ENCODE measurements at regions not wholly inside any gene's neighbourhood (a gene's known extent, or its start where the extent isn't known, plus 50 kb on each side); places are given as distances from the start of the nearest gene placed in this dataset.

GRCh38 chr14:71712478-71712877 is 219.8 kb upstream of the RGS6 start:
- intact Hi-C loops (cut with micrococcal nuclease; ENCODE audit: unreplicated experiment): no loop called here
- H2AFZ ChIP-seq (ENCODE audit: low read length): no peak overlapping the region
- no peak overlapping the region for H3K27ac ChIP-seq (ENCODE audit: low read depth, low read length, poor library complexity, severe bottlenecking)
- no peak for TF ChIP-seq EZH2phosphoT487 (IDR thresholded peaks at IDR 0.05; ENCODE audit: borderline replicate concordance, low read depth, low read length)
- no peak for TF ChIP-seq CTCF (conservative IDR thresholded peaks at IDR 0.05; ENCODE audit: low read length)
- no peaks in the 10 kb centered on the region for H3K4me1 ChIP-seq (ENCODE audit: insufficient read depth, low read length, poor library complexity, severe bottlenecking)
- H3K4me3 ChIP-seq (ENCODE audit: low read depth, low read length, poor library complexity, severe bottlenecking): no peak overlapping the region
- no peaks in the 10 kb centered on the region for H3K9me3 ChIP-seq (ENCODE audit: low read length)
- POLR2A ChIA-PET: interaction anchor here (0.6 kb wide), 1 partner anchor 413 kb away, joined by 3 read pairs; no protein-coding TSS in a partner anchor
- CTCF ChIA-PET (ENCODE audit: unreplicated experiment): no interaction called here
- H3K79me2 ChIP-seq (ENCODE audit: insufficient read depth, low read depth, low read length): no peaks in the 10 kb centered on the region
- no peak for DNase-seq (ENCODE audit: low spot score)
- no TSS peak for BruUV-seq (replicated peaks)
- peaks cover 37% of the 10 kb centered on the region for H3K36me3 ChIP-seq (ENCODE audit: insufficient read depth, low read length)
- no peaks in the 10 kb centered on the region for H3K9me2 ChIP-seq (ENCODE audit: insufficient read depth, low read length)
- no peaks in the 10 kb centered on the region for H4K20me1 ChIP-seq (ENCODE audit: insufficient read depth, low read length)
- no peak overlapping the region for H3K4me2 ChIP-seq (ENCODE audit: low read length)

- TF ChIP-seq CTCF (conservative IDR thresholded peaks at IDR 0.05; ENCODE audit: low read length) (no peak), EZH2phosphoT487 (IDR thresholded peaks at IDR 0.05; ENCODE audit: borderline replicate concordance, low read depth, low read length) (no peak)
- H3K36me3 ChIP-seq (ENCODE audit: insufficient read depth, low read length): peaks cover 40% of the 10 kb centered on the region
- ChIA-PET POLR2A (no interaction called here), CTCF (ENCODE audit: unreplicated experiment) (no interaction called here)
- no peaks in the 10 kb centered on the region for H3K4me1 ChIP-seq (ENCODE audit: insufficient read depth, low read length, poor library complexity, severe bottlenecking)
- no peaks in the 10 kb centered on the region for H3K9me3 ChIP-seq (ENCODE audit: low read length)
- no peak overlapping the region for H2AFZ ChIP-seq (ENCODE audit: low read length)
- H3K9me2 ChIP-seq (ENCODE audit: insufficient read depth, low read length): no peaks in the 10 kb centered on the region
- no peak overlapping the region for H3K27ac ChIP-seq (ENCODE audit: low read depth, low read length, poor library complexity, severe bottlenecking)
- intact Hi-C loops (cut with micrococcal nuclease; ENCODE audit: unreplicated experiment): no loop called here
- H3K4me2 ChIP-seq (ENCODE audit: low read length): no peak overlapping the region
- BruUV-seq (replicated peaks): no TSS peak
- H4K20me1 ChIP-seq (ENCODE audit: insufficient read depth, low read length): no peaks in the 10 kb centered on the region
- H3K79me2 ChIP-seq (ENCODE audit: insufficient read depth, low read depth, low read length): no peaks in the 10 kb centered on the region
- no peak for DNase-seq (ENCODE audit: low spot score)
- H3K4me3 ChIP-seq (ENCODE audit: low read depth, low read length, poor library complexity, severe bottlenecking): no peak overlapping the region
Observed at GRCh38 chr14:71713016-71713415, 219.2 kb upstream of the RGS6 start.

GRCh38 chr14:71713451-71713850 is 218.8 kb upstream of the RGS6 start:
- no peak for DNase-seq (ENCODE audit: low spot score)
- H3K27ac ChIP-seq (ENCODE audit: low read depth, low read length, poor library complexity, severe bottlenecking): no peak overlapping the region
- no peak overlapping the region for H2AFZ ChIP-seq (ENCODE audit: low read length)
- H4K20me1 ChIP-seq (ENCODE audit: insufficient read depth, low read length): no peaks in the 10 kb centered on the region
- TF ChIP-seq CTCF (conservative IDR thresholded peaks at IDR 0.05; ENCODE audit: low read length): no peak
- H3K9me3 ChIP-seq (ENCODE audit: low read length): no peaks in the 10 kb centered on the region
- no peaks in the 10 kb centered on the region for H3K9me2 ChIP-seq (ENCODE audit: insufficient read depth, low read length)
- H3K4me2 ChIP-seq (ENCODE audit: low read length): no peak overlapping the region
- no peaks in the 10 kb centered on the region for H3K79me2 ChIP-seq (ENCODE audit: insufficient read depth, low read depth, low read length)
- ChIA-PET POLR2A (no interaction called here), CTCF (ENCODE audit: unreplicated experiment) (no interaction called here)
- H3K4me1 ChIP-seq (ENCODE audit: insufficient read depth, low read length, poor library complexity, severe bottlenecking): no peaks in the 10 kb centered on the region
- H3K36me3 ChIP-seq (ENCODE audit: insufficient read depth, low read length): peaks cover 40% of the 10 kb centered on the region
- no TSS peak for BruUV-seq (replicated peaks)
- H3K4me3 ChIP-seq (ENCODE audit: low read depth, low read length, poor library complexity, severe bottlenecking): no peak overlapping the region
- intact Hi-C loops (cut with micrococcal nuclease; ENCODE audit: unreplicated experiment): no loop called here
